ENCODE measurements at regions not wholly inside any gene's neighbourhood (a gene's known extent, or its start where the extent isn't known, plus 50 kb on each side); places are given as distances from the start of the nearest gene placed in this dataset.

- TF ChIP-seq TAF1 (IDR thresholded peaks at IDR 0.05; ENCODE audit: borderline replicate concordance, insufficient read depth, low read length), result no peak
- no peak for TF ChIP-seq POLR2AphosphoS5 (IDR thresholded peaks at IDR 0.05; ENCODE audit: low read depth, low read length)
- TF ChIP-seq FOXP2 (optimal IDR thresholded peaks at IDR 0.05; ENCODE audit: borderline replicate concordance, extremely low read depth, extremely low read length, insufficient read depth), result no peak
- TF ChIP-seq SIN3A (IDR thresholded peaks at IDR 0.05; ENCODE audit: borderline replicate concordance, insufficient read depth, low read length), result no peak
- no peak for TF ChIP-seq REST (IDR thresholded peaks at IDR 0.05; ENCODE audit: insufficient read depth in 1 of 2, low read depth in 2 of 2, low read length in 2 of 2)
These were observed 234.4 kb downstream of the SOCS6 start for GRCh38 chr18:70523035-70523791.

GRCh38 chr18:70522183-70522680 is 233.4 kb downstream of the SOCS6 start:
- no peak for TF ChIP-seq POLR2AphosphoS5 (IDR thresholded peaks at IDR 0.05; ENCODE audit: low read depth, low read length)
- no peak for TF ChIP-seq TAF1 (IDR thresholded peaks at IDR 0.05; ENCODE audit: borderline replicate concordance, insufficient read depth, low read length)
- no peak for TF ChIP-seq FOXP2 (optimal IDR thresholded peaks at IDR 0.05; ENCODE audit: borderline replicate concordance, extremely low read depth, extremely low read length, insufficient read depth)
- no peak for TF ChIP-seq REST (IDR thresholded peaks at IDR 0.05; ENCODE audit: insufficient read depth in 1 of 2, low read depth in 2 of 2, low read length in 2 of 2)
- TF ChIP-seq SIN3A (IDR thresholded peaks at IDR 0.05; ENCODE audit: borderline replicate concordance, insufficient read depth, low read length), result no peak

GRCh38 chr18:70520867-70521266 is 232.0 kb downstream of the SOCS6 start:
- TF ChIP-seq POLR2AphosphoS5 (IDR thresholded peaks at IDR 0.05; ENCODE audit: low read depth, low read length) (no peak), REST (IDR thresholded peaks at IDR 0.05; ENCODE audit: insufficient read depth in 1 of 2, low read depth in 2 of 2, low read length in 2 of 2) (no peak), TAF1 (IDR thresholded peaks at IDR 0.05; ENCODE audit: borderline replicate concordance, insufficient read depth, low read length) (no peak), SIN3A (IDR thresholded peaks at IDR 0.05; ENCODE audit: borderline replicate concordance, insufficient read depth, low read length) (no peak), FOXP2 (optimal IDR thresholded peaks at IDR 0.05; ENCODE audit: borderline replicate concordance, extremely low read depth, extremely low read length, insufficient read depth) (no peak)

GRCh38 chr18:70513502-70514171 is 224.8 kb downstream of the SOCS6 start:
- TF ChIP-seq FOXP2 (optimal IDR thresholded peaks at IDR 0.05; ENCODE audit: borderline replicate concordance, extremely low read depth, extremely low read length, insufficient read depth) (no peak), POLR2AphosphoS5 (IDR thresholded peaks at IDR 0.05; ENCODE audit: low read depth, low read length) (no peak), SIN3A (IDR thresholded peaks at IDR 0.05; ENCODE audit: borderline replicate concordance, insufficient read depth, low read length) (no peak), REST (IDR thresholded peaks at IDR 0.05; ENCODE audit: insufficient read depth in 1 of 2, low read depth in 2 of 2, low read length in 2 of 2) (no peak), TAF1 (IDR thresholded peaks at IDR 0.05; ENCODE audit: borderline replicate concordance, insufficient read depth, low read length) (no peak)

Data from PFSK-1 (cell line).